Spleen (tissue), 7 donors: ENCODE measurements at regions not wholly inside any gene's neighbourhood (a gene's known extent, or its start where the extent isn't known, plus 50 kb on each side); places are given as distances from the start of the nearest gene placed in this dataset.

Source experiments
- POLR2A ChIP-seq, 3 donors: fragments of 450-650 bp; IDR thresholded peaks; one replicate each; pipeline ENCODE4 v1.5.1; 2017; ENCODE audit warnings: antibody characterized with exemption in 3 of 3, mild to moderate bottlenecking in 1 of 3
- POLR2AphosphoS5 ChIP-seq, 3 donors: sonication (generic); formaldehyde crosslinking; IDR thresholded peaks; one replicate each; pipeline ENCODE4 v1.5.1; 2017; ENCODE audit warnings: antibody characterized with exemption in 3 of 3
- TF ChIP-seq, protein P1 (sequence below), 11 experiments: fragments of 200-600 bp in 7 of 11; fragments of 450-650 bp in 4 of 11; sonication (generic) in 4 of 11; IDR thresholded peaks in 8 of 11; conservative IDR thresholded peaks in 3 of 11; 1 replicate in 7 of 11; 2 replicates in 4 of 11; pipeline versions ENCODE4 v1.4.0 to v1.8.0; 2016 to 2021; ENCODE audit warnings: antibody characterized with exemption in 11 of 11, inconsistent platforms in 4 of 11, mild to moderate bottlenecking in 1 of 11
- donor health status: DM: no; HTN: no; CAD: no; lungs with moderate emphysema.
- donor health status: DM: no; HTN: no; CAD: no.
- donor health status: DM: no; HTN: no; CAD: no.

DNA sequence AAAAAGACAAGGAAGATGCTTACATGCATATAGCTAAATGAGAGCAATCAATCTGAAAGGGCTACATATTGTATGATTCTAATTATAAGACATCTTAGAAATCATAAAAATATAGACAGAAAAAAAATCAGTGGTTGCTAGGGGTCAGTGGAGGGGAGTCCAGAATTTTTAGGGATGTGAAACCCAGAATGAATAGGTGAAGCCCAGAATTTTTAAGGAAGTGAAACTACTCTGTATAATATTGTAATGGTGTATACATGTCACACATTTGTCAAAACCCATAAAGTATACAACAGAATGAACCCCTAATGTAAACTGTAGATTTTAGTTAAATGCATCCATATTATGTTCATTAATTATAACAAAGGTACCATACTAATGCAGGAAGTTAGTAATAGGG is 713.2 kb downstream of the FLRT2 start:
- TF ChIP-seq, protein P1, sequence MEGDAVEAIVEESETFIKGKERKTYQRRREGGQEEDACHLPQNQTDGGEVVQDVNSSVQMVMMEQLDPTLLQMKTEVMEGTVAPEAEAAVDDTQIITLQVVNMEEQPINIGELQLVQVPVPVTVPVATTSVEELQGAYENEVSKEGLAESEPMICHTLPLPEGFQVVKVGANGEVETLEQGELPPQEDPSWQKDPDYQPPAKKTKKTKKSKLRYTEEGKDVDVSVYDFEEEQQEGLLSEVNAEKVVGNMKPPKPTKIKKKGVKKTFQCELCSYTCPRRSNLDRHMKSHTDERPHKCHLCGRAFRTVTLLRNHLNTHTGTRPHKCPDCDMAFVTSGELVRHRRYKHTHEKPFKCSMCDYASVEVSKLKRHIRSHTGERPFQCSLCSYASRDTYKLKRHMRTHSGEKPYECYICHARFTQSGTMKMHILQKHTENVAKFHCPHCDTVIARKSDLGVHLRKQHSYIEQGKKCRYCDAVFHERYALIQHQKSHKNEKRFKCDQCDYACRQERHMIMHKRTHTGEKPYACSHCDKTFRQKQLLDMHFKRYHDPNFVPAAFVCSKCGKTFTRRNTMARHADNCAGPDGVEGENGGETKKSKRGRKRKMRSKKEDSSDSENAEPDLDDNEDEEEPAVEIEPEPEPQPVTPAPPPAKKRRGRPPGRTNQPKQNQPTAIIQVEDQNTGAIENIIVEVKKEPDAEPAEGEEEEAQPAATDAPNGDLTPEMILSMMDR (IDR thresholded peaks at IDR 0.05 in 8 of 11, conservative IDR thresholded peaks at IDR 0.05 in 3 of 11), result no peak
- TF ChIP-seq POLR2A (IDR thresholded peaks at IDR 0.05) (no peak), POLR2AphosphoS5 (IDR thresholded peaks at IDR 0.05) (no peak)
